ENCODE measurements at regions not wholly inside any gene's neighbourhood (a gene's known extent, or its start where the extent isn't known, plus 50 kb on each side); places are given as distances from the start of the nearest gene placed in this dataset.

GRCh38 chr5:5605170-5605764 is 182.8 kb downstream of the ICE1 start:
- no peak for TF ChIP-seq CTCF (IDR thresholded peaks at IDR 0.05; ENCODE audit: insufficient read depth, low read depth, low read length)
- no peak for TF ChIP-seq EZH2 (IDR thresholded peaks at IDR 0.05; ENCODE audit: insufficient read depth, low read length)
